Erythroblast (primary cell): ENCODE measurements at regions not wholly inside any gene's neighbourhood (a gene's known extent, or its start where the extent isn't known, plus 50 kb on each side); places are given as distances from the start of the nearest gene placed in this dataset.

Source experiments
- DNase-seq, 2 experiments: peaks; one replicate each; lab custom pipeline; 2025; lab: John Stamatoyannopoulos, UW
- GATA1 ChIP-seq: IDR thresholded peaks from 2 replicates; pipeline ENCODE4 v1.6.1; 2011; ENCODE audit warnings: low read depth, mild to moderate bottlenecking, control low read depth, low read length, moderate library complexity
- POLR2A ChIP-seq: IDR thresholded peaks from 2 replicates; pipeline ENCODE4 v1.6.1; 2011; ENCODE audit warnings: mild to moderate bottlenecking, low read length

DNA sequence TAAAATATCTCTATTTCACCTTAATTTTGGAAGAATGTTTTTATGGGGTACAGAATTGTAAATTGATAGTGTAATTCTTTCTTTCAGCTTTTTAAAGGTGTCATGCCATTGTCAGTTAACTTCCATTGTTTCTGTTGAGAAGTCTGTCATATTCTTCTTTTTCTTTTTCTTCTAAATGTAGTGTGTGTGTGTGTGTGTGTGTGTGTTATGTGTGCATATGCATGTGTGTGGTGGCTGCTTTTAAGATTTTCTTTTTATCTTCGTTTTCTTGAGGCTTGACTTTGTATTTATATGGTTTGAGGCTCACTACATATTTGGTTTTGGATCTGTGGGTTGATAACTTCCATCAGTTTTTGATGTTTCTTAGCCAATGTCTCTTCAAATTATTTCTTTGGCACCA lies 176.5 kb downstream of the OGFRL1 start:
- DNase-seq = no peak

DNA sequence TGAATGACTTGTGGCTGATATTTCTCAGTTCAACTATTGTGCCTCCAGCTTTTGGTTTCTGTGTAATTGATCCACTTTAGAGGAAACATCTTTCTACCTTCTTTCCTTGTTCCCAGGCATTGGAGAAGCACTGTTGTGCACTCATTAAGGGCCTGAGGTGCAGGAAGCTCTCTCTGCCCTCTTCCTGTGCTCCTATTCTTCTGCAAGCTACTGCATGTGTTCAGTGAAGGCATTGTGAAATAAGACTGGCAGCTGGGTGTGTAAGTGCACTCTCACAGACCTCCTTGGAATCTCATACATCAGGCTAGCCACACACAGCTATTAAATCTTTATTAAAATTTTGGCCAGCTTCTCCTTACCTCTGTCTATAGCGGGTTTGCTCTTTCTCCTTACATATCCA lies 177.8 kb downstream of the OGFRL1 start:
- DNase-seq = no peak

More for the DNA sequence above, 176.5 kb downstream of the OGFRL1 start:
- no peak for TF ChIP-seq POLR2A
- no peak for TF ChIP-seq GATA1

DNA sequence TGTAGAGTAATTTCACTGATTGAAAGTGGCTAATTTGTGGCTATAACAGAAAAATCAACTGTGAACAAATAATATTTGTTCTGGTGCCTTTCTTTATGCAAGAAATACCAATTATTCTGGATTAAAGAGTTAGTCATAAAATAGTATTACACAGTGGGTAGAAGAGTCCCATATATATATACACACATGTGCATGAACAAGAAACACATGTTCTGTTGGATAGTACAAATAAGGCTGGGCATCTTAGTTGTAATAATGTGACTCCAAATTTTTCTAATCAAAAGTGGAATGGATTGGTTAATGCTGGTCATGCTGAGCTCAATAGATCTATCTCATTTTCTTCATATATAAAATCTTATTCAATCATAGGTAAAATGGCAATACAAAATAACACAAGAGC lies 179.4 kb downstream of the OGFRL1 start:
- TF ChIP-seq GATA1 (no peak), POLR2A (no peak)
- no peak for DNase-seq

More for the DNA sequence above, 177.8 kb downstream of the OGFRL1 start:
- TF ChIP-seq POLR2A (no peak), GATA1 (no peak)

DNA sequence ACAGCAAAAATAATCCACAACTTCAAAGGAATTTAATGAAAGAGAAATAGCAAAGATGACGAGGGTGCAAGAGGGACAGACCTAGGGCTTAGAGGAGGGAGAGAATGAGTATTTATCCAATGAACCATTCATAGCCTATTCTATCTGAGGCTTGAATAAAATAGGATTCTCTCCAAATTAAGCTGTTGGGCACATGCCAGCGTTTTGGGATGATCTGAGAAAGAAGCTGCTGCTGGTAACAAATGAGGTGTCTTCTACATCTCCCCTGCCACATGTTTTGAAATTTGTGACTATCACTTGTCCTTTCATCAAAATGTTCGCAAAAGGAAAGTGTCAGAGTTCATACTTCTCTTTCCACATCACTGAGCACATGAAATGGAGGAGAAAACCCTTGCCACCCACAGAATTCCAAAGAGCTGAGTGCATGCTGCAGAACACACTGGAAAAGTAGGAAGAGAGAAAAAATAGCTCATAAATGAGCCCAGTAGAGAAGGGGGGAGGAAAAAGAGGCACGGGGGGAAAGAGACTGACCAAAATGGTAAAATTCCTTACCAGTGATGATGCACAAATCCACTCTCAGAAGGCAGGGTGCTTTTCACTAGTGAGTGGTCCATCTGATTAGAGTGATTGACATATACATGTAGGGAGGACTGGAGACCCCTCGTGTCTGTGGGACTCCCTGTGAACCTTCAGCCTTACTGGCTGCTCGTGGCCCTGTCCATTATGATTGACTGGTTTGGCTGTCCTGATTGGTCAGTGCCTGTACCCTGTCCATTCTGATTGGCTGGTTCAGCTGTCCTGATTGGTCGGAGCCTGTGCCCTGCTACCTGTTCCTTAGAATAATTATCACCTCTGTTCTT lies 180.5 kb downstream of the OGFRL1 start:
- no peak for DNase-seq
- TF ChIP-seq GATA1 (no peak), POLR2A (no peak)

DNA sequence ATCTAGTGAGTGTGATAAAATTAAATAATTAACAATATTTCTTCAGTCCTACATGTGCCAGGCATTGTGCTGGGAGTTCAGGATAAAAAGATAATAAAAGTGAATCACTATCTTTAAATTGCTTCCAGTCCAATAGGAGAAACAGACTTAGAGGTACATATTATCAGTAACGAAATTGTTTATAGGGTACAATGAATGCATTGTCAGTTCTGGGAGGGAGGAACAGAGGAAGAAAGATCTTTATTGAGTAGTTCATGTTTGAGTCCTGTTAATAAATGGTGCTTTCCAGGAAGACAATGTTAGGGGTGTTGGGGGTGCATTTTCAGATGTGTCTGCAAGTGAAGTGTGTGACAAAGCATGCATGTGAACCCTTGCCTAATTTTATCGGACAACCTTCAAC lies 183.1 kb downstream of the OGFRL1 start:
- TF ChIP-seq POLR2A = no peak
- TF ChIP-seq GATA1 = no peak
- no peak for DNase-seq

DNA sequence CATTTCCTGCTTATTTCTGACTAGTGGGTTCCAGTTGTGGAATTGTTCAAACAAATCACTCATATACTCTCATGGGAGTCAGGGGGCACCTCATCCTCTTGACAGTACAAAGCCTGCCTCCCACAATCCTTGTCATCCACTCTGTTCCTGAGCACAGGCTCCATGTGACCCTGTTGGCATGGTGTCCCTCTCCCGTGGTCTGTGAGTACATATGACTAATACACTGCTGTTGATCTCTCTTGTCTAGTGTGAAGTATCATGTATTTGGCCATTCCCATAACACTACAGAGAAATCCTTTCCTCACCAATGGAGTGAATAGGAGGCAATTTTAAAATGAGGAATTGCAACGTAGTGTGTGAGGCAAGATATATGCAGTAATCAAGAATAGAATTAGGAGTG lies 185.3 kb downstream of the OGFRL1 start:
- TF ChIP-seq GATA1 (no peak), POLR2A (no peak)
- DNase-seq = no peak

DNA sequence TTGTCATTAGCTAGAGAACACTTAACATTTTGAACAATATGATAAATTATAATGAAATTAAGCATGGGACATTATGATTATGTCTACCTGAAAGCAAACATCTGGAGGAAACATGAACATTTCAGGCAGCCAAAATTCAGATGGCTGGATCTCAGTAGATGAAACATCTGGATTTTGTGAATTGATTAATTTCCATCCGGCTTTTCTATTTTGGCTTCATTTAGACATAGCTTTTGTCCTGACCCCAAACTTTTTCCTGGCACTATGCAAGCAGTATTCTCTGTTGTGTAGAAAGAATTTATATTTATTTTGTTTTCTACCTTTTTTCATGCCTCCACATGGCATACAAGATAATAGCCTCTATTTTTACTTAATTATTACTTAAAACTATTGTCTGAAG lies 186.3 kb downstream of the OGFRL1 start:
- TF ChIP-seq POLR2A (no peak), GATA1 (no peak)
- DNase-seq = no peak

DNA sequence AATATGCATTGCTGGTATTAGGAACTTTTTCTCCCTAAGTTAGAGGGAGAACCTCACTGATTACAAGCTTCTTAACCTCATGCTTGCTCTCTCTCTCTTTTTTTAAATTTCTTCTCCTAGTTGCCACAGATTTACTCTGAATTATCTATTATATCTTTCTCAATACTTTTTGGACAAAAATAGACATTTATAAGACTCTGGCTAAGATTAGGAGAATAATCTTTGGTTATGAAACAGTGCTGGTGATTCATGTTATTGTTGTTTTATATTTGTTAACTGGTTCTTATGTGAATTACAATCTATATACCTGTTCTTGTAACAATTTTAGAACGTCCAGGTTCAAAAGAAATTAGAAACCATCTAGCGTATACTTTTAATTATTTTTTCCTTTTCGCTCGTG lies 187.8 kb downstream of the OGFRL1 start:
- no peak for DNase-seq
- TF ChIP-seq GATA1 (no peak), POLR2A (no peak)

DNA sequence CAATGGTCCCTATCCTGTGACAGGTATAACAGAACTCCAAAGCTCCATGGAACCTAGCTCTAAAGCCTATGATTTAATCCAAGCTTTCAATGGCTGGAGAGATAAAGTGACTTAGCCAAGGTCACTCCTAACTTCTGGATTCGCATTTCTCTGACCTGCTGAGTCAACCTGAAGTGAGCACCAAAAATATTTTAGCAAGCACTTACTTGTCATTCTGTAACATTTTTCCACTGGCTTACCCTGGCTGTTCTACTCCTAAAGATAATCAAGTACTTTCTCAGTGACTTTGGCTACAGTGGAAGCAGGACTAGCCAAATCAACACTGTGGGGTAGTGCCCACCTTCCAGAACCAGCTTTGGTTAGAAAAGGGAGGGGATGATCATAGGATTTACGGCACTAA lies 188.3 kb downstream of the OGFRL1 start:
- TF ChIP-seq GATA1 (no peak), POLR2A (no peak)
- no peak for DNase-seq

DNA sequence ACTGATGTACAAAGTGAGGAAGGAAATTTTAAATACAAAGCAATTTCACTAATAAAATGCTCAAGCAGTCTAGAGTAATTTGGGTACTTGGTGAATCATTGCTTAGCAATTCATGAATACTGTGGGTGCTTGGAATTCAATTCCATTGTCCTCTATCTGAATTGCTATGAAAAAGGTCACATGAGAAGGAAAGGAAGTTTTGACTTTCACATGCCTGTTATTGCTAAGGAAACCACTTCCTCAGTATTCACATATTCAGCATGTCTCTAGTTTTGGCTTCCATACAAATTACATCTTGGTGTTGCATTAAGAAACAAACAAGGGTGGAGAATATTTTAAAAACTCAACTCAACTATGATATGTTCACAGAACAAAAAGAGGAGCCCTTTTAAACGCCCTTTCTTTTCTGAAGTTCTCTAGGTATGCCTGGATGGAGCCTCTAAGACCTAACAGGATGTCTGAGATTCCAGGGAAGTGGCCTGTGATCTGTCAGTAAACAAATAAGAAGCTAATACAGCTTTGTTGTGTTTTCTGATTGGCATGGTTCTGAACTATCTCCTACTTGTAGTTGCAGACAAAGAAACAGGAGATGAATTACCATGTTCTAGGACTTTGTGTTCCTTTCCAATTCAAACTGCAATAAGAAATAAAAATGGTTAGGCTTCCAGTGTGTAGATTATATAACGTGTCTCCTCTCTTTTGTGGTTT lies 190.4 kb downstream of the OGFRL1 start:
- TF ChIP-seq POLR2A (no peak), GATA1 (no peak)
- DNase-seq = no peak

DNA sequence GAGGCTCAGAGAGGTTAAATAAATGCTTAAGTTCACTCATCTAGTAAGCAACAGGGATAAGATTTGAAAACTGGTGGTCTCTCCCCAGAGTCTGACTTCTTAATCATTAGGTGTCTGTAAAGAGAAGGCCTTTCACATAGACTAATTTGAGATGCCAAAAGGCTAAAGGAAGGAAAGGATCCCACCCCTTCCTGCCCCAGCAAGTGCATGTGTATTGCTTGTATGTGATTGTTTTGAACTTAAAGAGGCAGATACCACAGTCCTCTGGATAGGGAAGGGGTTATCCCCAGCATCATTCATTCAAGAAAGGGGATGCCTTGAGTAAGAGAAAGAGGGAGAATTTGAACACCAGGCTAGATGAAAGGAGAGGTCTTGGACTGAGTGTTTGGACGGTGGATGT lies 192.0 kb downstream of the OGFRL1 start:
- DNase-seq = no peak
- TF ChIP-seq POLR2A (no peak), GATA1 (no peak)

DNA sequence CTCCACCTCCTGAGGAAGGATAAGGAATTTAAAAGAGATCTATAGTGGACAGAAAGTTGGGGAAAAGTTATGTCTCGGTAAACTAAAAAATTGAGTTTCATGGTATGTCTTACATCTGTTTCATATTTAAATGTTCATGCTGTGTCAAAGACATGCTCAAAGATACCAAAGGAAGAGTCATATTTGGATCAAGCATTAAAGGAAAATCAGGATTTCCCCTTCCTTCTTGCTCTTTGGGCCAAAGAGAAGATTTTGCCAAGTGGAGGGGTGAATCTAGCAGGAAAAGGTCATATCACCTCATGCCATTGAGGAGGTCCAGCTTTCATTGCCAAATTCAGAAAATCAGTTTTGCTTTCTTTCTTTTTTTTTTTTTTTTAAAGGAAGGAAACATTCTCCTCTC lies 192.4 kb downstream of the OGFRL1 start:
- no peak for DNase-seq

DNA sequence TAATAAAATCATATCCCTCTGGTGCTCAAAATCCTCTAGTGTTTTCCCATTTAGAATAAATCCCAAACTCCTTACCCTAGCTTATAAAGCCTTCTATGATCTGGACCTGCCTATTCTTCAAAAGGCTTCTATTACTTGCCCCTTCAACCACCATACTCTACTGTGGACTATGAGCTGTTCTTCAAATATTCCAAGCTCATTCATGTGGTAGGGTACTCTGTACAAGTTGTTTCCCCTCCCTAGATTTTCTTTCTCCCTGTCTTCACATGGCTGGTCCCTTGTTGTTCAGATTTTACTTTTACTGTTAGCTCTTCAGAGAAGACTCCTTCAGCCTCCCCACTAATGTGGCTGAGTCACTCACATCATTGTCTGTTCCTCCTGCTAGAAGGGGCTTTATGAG lies 193.2 kb downstream of the OGFRL1 start:
- TF ChIP-seq GATA1 = no peak
- no peak for DNase-seq

More for the DNA sequence above, 192.4 kb downstream of the OGFRL1 start:
- TF ChIP-seq POLR2A (no peak), GATA1 (no peak)

DNA sequence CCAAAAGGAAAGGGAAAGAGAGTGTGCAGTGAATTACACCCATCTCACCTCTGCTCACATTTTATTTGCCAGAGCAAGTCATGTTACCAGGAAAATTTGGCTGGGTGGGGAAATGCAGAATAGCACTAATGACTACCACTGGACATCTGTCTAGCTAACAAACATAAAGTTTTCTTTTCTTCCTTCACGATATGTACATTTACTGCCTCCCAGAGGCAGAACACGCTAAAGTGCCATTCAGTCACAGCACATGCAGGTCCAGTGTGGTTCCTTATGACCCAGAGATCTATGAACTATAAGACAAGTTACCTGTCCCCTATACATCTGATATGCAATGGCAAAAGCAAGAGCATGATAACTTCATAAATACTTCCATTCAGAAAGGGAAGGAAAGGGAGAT lies 194.1 kb downstream of the OGFRL1 start:
- DNase-seq = no peak
- TF ChIP-seq POLR2A (no peak), GATA1 (no peak)
